Stimulated activated CD8-positive, alpha-beta memory T cell treated with anti-CD3 and anti-CD28 coated beads, Interleukin-2, amount 100 ng/mL, for 1 hour (primary cell): ENCODE measurements at regions not wholly inside any gene's neighbourhood (a gene's known extent, or its start where the extent isn't known, plus 50 kb on each side); places are given as distances from the start of the nearest gene placed in this dataset.
"Not testable (repeated sequence)": the region's sequence is repeated elsewhere in the genome, so short reads cannot be mapped to it uniquely, and the experiment has no call there.

ENCODE experiments used
- DNase-seq, 2 donors: peaks; one replicate each; pipeline ENCODE4 v3.0.0-alpha.2; 2020; ENCODE audit warnings: low read depth in 2 of 2

- DNase-seq = no peak
Observed at GRCh38 chr10:38209332-38209731, 115.2 kb downstream of the ZNF37A start.

GRCh38 chr10:38209748-38210147, 115.6 kb downstream of the ZNF37A start:
- not testable (repeated sequence) for DNase-seq

- DNase-seq = no peak
Observed at GRCh38 chr10:38212460-38212859, 118.3 kb downstream of the ZNF37A start.

GRCh38 chr10:38226385-38226784, 132.2 kb downstream of the ZNF37A start:
- no peak for DNase-seq

- DNase-seq = no peak
Observed at GRCh38 chr10:38228394-38228793, 134.3 kb downstream of the ZNF37A start.

GRCh38 chr10:38238479-38238878, 144.3 kb downstream of the ZNF37A start:
- DNase-seq = not testable (repeated sequence)

- not testable (repeated sequence) for DNase-seq
Observed at GRCh38 chr10:38242061-38242649, 148.0 kb downstream of the ZNF37A start.

- not testable (repeated sequence) for DNase-seq
Observed at GRCh38 chr10:38248113-38248512, 154.0 kb downstream of the ZNF37A start.

- DNase-seq = not testable (repeated sequence)
Observed at GRCh38 chr10:38252551-38252950, 158.4 kb downstream of the ZNF37A start.

GRCh38 chr10:38267555-38267954, 173.4 kb downstream of the ZNF37A start:
- DNase-seq = not testable (repeated sequence)

- not testable (repeated sequence) for DNase-seq
Observed at GRCh38 chr10:38271031-38271430, 176.9 kb downstream of the ZNF37A start.

GRCh38 chr10:38274879-38275278, 180.7 kb downstream of the ZNF37A start:
- not testable (repeated sequence) for DNase-seq

- not testable (repeated sequence) for DNase-seq
Observed at GRCh38 chr10:38292560-38292959, 198.4 kb downstream of the ZNF37A start.

GRCh38 chr10:38310111-38310510, 216.0 kb downstream of the ZNF37A start:
- DNase-seq = not testable (repeated sequence)

GRCh38 chr10:38315090-38315805, 221.1 kb downstream of the ZNF37A start:
- DNase-seq = not testable (repeated sequence)

GRCh38 chr10:38321393-38321792, 227.3 kb downstream of the ZNF37A start:
- DNase-seq = not testable (repeated sequence)

GRCh38 chr10:38330306-38330705, 236.2 kb downstream of the ZNF37A start:
- not testable (repeated sequence) for DNase-seq

GRCh38 chr10:38331106-38331505, 237.0 kb downstream of the ZNF37A start:
- DNase-seq = not testable (repeated sequence)

GRCh38 chr10:38333699-38334098, 239.6 kb downstream of the ZNF37A start:
- not testable (repeated sequence) for DNase-seq

- not testable (repeated sequence) for DNase-seq
Observed at GRCh38 chr10:38350645-38351044, 256.5 kb downstream of the ZNF37A start.

GRCh38 chr10:38354410-38354809, 260.3 kb downstream of the ZNF37A start:
- DNase-seq = not testable (repeated sequence)

GRCh38 chr10:38355911-38356526, 261.9 kb downstream of the ZNF37A start:
- peak; percentile 53 to 58 for DNase-seq

- DNase-seq = not testable (repeated sequence)
Observed at GRCh38 chr10:38356527-38356926, 262.4 kb downstream of the ZNF37A start.
